ENCODE measurements at regions not wholly inside any gene's neighbourhood (a gene's known extent, or its start where the extent isn't known, plus 50 kb on each side); places are given as distances from the start of the nearest gene placed in this dataset.

DNA sequence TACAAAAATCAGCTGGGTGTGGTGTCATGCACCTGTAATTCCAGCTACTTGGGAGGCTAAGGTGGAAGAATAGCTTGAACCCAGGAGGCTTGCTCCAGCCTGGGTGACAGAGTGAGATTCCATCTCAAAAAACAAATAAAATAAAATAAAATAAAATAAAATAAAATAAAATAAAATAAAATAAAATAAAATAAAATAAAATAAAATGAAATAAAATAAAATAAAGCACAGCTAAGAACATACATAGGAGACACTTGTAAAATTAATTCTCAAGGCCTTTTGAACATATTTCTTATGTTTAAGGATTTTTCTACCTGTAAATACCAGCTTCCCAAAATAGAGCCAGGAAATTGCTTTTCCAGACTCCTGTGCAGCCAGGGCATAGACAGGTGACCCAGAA is 703.0 kb downstream of the ZPLD1 start:
- intact Hi-C loops (cut with DNase I; ENCODE audit: low total_unique reads), result no loop called here
- Histone ChIP-seq H3K4me1 (no peaks in the 10 kb centered on the region), H3K27ac (no peak overlapping the region), H3K4me3 (no peak overlapping the region), H3K36me3 (no peaks in the 10 kb centered on the region), H3K9me3 (no peaks in the 10 kb centered on the region), H3K27me3 (no peaks in the 10 kb centered on the region)
- DNase-seq, result no peak
- TF ChIP-seq, protein P1, sequence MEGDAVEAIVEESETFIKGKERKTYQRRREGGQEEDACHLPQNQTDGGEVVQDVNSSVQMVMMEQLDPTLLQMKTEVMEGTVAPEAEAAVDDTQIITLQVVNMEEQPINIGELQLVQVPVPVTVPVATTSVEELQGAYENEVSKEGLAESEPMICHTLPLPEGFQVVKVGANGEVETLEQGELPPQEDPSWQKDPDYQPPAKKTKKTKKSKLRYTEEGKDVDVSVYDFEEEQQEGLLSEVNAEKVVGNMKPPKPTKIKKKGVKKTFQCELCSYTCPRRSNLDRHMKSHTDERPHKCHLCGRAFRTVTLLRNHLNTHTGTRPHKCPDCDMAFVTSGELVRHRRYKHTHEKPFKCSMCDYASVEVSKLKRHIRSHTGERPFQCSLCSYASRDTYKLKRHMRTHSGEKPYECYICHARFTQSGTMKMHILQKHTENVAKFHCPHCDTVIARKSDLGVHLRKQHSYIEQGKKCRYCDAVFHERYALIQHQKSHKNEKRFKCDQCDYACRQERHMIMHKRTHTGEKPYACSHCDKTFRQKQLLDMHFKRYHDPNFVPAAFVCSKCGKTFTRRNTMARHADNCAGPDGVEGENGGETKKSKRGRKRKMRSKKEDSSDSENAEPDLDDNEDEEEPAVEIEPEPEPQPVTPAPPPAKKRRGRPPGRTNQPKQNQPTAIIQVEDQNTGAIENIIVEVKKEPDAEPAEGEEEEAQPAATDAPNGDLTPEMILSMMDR (IDR thresholded peaks at IDR 0.05), result no peak
- TF ChIP-seq POLR2A (IDR thresholded peaks at IDR 0.05), result no peak

DNA sequence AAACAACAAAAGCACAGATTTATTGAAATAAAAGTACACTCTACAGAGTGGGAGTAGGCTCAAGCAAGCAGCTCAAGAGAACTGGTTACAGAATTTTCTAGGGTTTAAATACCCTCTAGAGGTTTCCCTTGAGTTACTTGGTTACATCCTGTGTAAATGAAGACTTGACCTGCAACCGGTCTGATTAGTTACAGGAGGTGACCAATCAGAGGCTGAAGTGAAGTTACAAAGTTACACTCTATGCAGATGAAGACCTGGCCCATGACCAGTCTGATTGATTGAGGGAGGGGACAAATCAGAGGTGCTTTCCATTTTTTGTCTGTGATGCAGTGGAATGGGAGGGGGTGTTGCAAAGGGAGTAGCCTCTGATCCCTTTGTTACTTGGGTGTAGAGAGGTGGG is 723.4 kb downstream of the ZPLD1 start:
- Histone ChIP-seq H3K4me3 (no peak overlapping the region), H3K9me3 (no peaks in the 10 kb centered on the region), H3K27ac (no peak overlapping the region), H3K4me1 (no peaks in the 10 kb centered on the region), H3K27me3 (no peaks in the 10 kb centered on the region), H3K36me3 (no peaks in the 10 kb centered on the region)
- intact Hi-C loops (cut with DNase I; ENCODE audit: low total_unique reads), result no loop called here
- TF ChIP-seq, protein P1 (IDR thresholded peaks at IDR 0.05), result no peak
- TF ChIP-seq POLR2A (IDR thresholded peaks at IDR 0.05), result no peak
- no peak for DNase-seq

DNA sequence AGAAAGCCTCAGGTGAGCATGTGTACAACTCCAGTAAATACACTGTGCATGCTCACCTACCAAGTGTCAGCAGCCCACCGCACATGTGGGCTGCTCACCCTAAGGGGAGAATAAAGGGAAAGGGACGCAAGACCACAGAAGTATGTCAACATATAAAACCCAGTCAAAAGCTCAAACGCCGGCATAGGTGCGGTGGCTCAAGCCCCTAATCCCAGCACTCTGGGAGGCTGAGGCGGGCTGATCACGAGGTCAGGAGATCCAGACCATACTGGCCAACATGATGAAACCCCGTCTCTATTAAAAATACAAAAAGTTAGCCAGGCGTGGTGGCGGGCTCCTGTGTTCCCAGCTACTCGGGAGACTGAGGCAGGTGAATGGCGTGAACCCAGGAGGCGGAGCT is 732.1 kb downstream of the ZPLD1 start:
- H3K9me3 ChIP-seq, result no peaks in the 10 kb centered on the region
- no peaks in the 10 kb centered on the region for H3K36me3 ChIP-seq
- no peak for TF ChIP-seq POLR2A (IDR thresholded peaks at IDR 0.05)
- TF ChIP-seq, protein P1 (IDR thresholded peaks at IDR 0.05), result no peak
- no peak overlapping the region for H3K4me3 ChIP-seq
- no peak for DNase-seq
- no peaks in the 10 kb centered on the region for H3K27me3 ChIP-seq
- intact Hi-C loops (cut with DNase I; ENCODE audit: low total_unique reads), result no loop called here
- H3K27ac ChIP-seq, result no peak overlapping the region
- H3K4me1 ChIP-seq, result no peaks in the 10 kb centered on the region

DNA sequence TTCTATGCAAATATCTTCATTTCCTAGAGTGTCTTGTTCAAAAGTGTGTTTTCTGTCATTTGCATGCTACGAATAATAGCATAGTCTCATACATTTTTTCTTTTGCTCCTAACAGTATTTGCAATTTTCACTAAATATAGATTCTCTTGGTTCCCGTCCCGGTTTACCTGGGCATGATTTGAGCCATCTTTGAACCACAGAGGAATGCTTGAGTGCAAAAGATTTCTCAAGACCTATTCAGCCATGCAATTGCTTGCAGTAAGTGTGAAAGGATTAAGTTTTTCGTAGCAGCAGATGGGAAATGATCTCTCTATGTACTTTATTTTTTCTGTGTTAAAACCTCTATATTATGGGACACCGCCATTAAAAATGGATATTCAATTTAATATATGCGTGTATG is 733.0 kb downstream of the ZPLD1 start:
- TF ChIP-seq, protein P1 (IDR thresholded peaks at IDR 0.05), result no peak
- TF ChIP-seq POLR2A (IDR thresholded peaks at IDR 0.05), result no peak
- H3K4me1 ChIP-seq, result no peaks in the 10 kb centered on the region
- H3K27ac ChIP-seq, result no peak overlapping the region
- no peaks in the 10 kb centered on the region for H3K27me3 ChIP-seq
- no peak overlapping the region for H3K4me3 ChIP-seq
- H3K36me3 ChIP-seq, result no peaks in the 10 kb centered on the region
- no peak for DNase-seq
- intact Hi-C loops (cut with DNase I; ENCODE audit: low total_unique reads), result no loop called here
- H3K9me3 ChIP-seq, result no peaks in the 10 kb centered on the region

DNA sequence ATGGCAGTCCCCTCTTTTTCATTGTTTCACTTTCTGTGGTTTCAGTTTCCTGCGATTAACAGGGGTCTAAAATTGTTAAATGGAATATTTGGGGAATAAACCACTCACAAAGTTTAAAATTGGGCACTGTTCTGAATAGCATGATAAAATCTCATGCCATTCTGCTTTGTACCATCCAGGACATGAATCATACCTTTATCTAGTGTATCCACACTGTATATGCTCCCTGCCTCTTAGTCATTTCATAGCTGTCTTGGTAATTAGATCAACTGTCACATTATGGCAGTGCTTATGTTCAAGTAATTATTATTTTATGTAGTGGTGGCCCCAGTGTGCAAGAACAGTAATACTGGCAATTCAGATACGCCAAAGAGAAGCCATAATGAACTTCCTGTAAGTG is 734.5 kb downstream of the ZPLD1 start:
- Histone ChIP-seq H3K4me3 (no peak overlapping the region), H3K27me3 (no peaks in the 10 kb centered on the region)
- intact Hi-C loops (cut with DNase I; ENCODE audit: low total_unique reads), result no loop called here

More for the DNA sequence above, 734.5 kb downstream of the ZPLD1 start:
- Histone ChIP-seq H3K27ac (no peak overlapping the region), H3K9me3 (no peaks in the 10 kb centered on the region), H3K4me1 (no peaks in the 10 kb centered on the region), H3K36me3 (no peaks in the 10 kb centered on the region)
- TF ChIP-seq POLR2A (IDR thresholded peaks at IDR 0.05), result no peak
- TF ChIP-seq, protein P1 (IDR thresholded peaks at IDR 0.05), result no peak
- DNase-seq, result no peak
